ENCODE measurements at regions not wholly inside any gene's neighbourhood (a gene's known extent, or its start where the extent isn't known, plus 50 kb on each side); places are given as distances from the start of the nearest gene placed in this dataset.

DNA sequence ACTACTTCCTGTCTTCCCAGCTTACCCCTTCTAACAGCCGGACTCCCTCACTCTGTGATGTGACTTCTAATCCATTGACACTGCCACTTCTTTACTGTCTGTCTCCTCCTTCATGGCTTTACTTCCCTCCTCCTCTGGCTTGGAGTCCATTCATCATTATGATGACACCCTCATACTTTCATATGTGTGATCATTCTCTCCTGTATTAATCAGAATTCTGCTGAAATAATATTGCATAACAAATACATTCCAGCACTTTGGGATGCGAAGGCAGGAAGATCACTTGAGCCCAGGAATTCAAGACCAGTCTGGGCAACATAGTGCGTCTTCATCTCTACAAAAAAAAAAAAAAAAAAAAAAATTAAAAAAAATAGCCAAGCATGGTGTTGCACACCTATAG, 147.9 kb upstream of the BTBD3 start:
- no peak for DNase-seq

DNA sequence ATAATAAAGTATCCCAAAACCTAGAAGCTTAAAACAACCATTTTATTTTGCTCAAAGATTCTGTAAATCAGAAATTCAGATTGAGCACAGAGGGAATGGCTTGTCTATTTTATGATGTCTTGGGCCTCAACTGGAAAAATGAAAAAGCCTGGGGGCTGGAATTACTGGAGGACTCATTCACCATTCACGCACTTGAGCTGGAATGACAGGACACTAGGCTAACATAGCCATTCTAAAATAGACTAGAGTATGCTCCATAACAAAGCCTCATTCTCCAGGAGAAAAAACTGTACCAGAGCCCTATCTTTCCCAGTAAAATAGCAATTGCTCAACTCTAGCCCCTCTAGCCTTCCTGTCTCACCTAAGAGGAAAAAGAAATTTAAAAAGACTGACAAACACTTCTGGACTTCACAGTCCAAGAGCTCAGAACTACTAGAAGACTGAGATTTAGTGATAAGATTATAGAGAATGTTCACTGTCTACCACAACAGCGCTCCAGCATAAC, 145.4 kb upstream of the BTBD3 start:
- no peak for DNase-seq

DNA sequence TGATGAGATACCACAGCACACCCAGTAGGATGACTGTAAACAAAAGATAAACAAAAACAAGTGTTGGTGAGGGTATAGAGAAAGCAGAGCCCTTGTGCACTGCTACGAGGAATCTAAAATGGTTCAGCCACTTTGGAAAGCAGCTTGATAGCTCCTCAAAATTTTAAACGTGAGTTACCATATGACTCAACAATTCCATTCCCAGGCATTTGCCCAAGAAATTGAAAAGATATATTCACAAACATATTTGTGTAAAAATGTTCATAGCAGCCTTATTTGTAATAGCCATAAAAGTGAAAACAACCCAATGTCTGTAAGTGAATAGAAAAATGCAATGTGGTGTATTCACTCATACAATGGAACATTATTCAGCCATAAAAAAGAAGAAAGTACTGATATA, 141.0 kb upstream of the BTBD3 start:
- DNase-seq, result no peak

DNA sequence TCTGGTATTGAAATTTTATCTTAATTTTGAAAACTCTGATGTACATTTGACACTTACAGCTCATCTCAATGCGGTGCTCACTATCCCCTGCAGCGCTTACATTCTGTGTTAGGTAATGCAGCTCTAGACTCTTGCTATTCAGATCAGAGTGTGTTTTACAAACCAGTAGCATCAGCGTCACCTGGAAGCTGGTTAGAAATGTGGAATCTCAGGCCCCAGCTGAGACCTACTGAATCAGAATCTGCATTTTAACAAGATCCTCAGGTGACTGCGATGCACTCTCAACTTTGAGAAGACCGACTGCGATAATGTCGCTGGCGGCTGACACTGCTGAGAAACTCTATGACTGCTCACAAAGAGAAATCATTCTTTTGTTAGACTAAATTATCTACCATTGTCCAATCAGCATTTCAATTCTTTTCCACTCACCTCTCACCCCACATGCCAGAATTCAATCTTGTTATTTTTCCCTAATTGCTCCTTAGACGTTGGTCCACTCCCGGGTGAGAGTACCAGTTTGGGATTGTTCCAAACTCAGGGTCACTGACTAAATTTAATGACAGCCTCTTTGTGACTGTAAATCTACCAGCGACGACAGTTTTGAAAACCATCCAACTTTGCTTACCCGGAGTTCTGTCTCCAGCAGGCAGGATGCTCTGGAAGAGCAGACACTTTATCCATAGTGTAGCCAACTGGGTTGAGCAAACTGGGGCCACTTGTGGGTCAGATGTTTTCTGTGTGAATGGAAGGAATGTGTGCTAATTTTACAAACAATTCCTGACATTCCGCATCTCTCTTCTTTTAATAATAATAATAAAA, 140.1 kb upstream of the BTBD3 start:
- no peak for DNase-seq

DNA sequence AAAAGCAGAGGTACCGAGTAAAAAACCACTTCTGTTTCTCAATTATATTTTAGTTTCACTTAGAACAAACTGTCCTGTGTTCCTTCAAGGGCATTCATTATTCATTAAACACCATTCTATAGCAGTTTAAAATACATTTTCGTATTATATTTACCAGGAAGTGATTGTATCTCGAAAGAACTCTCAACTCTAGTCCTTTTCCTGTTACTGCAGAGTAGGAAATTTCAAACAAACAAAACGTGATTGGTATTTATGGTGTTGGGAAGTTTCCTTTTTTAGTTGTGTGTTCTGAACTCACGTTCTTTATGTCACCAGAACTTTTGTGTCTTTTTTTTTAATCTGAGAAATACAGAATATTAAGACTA, 139.5 kb upstream of the BTBD3 start:
- no peak for DNase-seq

DNA sequence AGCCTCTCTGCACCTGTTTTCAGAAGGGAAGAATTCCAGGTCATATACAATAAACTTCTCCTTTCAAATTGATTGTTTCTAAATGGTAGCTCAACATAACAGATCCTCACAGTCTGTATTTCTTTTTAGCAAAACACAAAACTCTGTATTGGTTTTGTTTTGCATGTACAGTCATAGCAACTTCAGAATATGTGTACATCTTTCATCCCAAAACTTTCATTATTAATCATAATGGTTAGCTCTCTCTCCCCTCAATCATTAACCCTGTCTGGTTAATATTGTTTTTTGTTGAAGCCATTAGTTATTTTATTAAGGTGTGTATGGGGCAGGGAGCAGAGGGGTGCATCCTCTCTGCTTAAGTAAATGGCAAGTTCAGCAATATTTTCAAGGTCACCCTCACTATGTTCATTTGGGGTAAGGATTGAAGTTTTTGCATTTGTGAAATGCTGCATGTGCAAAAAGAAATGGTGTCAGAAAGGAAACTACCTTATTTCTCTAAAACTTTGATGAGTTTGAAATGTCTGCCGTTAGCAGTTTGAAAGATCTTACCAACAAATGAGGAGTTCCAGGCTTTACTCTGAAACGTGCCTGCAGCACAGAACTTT, 136.8 kb upstream of the BTBD3 start:
- DNase-seq, result no peak

DNA sequence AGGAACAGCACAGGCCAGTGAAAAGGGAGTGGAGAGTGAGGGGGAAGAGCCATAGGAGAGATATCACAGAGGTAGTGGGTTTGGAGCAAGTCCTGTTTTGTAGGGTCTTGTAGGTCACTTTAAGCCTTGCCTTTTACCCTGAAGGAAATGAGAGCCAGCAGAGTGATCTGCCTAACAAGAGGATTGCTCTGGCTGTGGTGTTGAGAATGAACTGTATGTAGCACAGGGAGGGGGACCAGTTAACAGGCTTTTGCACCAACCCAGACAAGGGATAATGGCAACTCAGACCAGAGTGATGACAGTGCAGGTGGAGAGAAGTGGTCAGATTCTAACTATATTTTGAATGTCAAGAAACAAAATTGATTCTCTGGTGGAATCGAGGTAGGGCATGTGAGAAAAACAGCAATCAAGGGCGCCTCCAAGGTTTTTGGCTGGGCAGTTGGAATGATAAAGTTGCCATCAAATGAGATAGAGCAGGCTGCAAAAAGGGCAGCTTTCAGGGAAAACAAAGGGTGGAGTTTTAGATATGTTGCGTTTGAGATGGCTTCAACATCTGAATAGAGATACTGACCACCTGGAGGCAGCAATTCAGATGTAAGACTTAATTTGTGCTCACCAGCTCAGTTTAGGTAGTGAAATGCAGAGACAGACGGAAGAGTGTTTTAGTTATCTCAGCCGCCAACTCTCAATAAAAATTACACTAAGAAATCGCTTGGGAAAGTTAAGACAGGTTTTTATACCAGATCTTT, 134.4 kb upstream of the BTBD3 start:
- no peak for DNase-seq

DNA sequence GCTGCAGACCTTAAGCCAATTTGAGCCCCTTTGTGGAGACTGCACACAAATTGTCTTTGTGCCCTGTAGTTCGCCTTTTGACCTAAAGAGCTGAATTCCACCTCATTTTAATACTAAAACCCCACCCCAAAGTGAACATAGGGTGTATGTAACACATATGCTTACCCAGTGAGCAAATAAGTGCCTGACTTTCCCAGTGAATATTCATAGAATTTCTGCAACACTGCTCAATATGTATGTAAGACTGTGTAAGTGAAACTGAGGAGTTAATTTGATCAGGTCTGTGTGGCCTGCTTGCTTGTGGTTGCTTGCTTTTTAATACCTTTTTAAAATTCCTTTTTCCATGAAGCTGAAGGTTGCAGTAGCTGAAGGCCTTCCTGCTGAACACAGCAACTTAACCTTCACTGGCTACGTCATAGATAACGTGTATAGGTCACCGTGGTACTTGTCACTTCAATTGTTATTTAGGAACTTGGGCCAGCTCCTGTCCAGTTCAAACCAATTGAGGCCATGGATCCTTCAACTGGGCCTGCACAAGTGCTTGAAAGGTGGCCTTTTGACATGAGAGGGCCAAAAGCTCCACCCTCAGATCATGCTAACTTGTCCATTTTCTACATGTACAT, 131.7 kb upstream of the BTBD3 start:
- no peak for DNase-seq

DNA sequence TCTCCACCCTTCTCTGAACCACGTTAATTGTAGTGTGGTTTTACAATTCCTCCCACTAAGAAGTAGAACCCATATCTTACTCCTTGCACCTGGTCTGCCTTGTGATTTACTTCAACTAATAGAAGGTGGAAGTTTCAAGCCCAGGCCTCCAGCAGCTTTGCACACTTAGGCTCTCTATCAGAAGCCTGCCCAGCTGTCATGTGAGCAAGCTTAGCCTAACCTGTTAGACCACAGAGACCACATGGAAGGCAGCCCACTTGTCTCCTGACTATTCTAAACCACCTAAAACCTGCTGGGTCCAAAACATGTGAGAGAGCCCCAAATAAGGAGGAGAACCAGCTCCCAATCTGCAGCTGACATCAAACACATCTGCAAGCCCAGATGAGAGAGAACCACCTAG, 127.6 kb upstream of the BTBD3 start:
- no peak for DNase-seq

DNA sequence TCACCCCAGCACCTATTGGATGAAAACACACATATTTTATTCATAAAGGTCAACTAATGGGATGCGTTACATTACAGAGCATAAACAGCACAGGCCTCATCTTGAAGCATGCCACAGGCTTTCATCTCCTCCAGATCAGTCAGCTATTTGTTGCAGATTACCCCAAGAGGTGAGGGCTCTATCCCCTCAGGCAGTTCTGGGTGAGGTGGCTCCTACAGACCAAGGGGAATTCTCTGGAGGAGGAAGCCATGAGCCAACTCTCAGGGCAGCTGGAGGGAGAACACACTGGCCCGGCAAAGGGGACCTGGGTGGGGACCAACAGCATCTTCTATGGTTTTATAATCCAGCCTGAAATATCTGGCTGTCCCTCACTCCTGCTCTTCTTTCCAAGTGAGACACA, 126.4 kb upstream of the BTBD3 start:
- DNase-seq, result no peak

DNA sequence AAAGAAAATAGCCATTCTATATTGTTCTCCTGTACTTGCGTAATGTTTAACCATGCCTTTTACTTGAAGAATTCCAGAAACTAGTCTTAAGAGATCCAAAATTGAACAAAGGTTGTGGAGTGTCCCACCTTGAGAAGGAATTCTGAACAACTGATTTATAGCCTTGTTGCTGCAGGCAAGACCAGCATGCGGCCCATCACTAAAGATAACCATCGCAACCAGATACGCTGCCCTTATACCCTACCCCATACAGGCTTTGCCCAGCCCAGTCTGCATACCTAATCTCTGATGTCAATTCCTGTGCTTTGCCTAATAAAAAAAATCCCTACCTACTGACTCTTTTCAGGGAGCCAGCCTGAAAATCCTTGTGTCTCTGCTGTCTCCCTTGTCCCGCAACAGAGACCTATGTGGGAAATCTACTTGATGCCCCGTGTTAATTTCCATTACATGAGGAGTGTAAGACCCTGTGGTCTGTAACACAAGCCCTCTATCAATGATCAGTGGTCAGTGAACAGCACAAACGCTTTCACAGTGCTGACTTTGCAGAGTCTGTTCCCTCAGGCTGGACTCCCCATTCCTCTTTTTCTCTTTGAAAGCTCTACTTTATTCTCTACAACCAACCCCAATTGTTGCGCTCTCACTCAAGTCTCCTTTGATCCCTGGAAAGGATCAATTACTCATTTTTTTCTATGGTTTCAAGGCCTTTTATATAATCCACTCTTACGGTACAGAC, 125.7 kb upstream of the BTBD3 start:
- DNase-seq, result no peak

DNA sequence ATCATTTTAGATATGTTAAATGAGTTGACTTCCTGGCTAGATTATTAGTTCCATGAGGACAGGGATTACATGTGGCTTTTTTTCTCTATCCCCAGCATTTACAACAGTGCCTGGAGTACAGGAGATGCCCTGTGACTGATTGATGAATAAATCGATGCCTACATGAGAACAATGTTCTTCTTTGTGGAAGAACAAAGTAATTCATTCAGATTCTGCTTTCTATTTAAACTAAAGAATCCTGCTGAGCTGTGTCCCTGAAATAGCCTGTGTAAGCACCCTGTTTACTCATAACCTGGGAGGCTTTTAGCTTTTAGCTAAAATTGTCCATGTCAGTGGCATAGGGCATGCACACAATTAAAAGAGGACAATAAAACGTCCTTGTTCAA, 125.1 kb upstream of the BTBD3 start:
- DNase-seq, result no peak

DNA sequence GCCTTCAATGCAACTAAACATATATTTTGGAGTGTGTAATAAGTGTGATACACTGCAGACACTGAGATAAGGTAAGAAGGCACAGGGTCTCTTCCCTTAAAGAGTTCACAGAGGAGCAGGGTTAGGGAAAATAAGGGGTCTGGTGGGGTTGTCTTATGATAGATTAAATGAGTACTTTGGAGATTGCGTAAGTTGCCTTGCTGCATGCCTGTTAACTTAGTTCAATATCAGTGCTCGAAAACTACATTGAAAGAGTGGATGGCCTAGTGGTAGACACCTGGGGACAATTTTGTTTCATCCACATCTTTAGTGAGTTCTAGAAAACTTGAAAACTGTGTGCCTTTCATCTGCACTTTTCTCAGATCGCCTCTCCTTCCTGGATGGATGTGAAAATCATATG, 123.2 kb upstream of the BTBD3 start:
- DNase-seq, result no peak

DNA sequence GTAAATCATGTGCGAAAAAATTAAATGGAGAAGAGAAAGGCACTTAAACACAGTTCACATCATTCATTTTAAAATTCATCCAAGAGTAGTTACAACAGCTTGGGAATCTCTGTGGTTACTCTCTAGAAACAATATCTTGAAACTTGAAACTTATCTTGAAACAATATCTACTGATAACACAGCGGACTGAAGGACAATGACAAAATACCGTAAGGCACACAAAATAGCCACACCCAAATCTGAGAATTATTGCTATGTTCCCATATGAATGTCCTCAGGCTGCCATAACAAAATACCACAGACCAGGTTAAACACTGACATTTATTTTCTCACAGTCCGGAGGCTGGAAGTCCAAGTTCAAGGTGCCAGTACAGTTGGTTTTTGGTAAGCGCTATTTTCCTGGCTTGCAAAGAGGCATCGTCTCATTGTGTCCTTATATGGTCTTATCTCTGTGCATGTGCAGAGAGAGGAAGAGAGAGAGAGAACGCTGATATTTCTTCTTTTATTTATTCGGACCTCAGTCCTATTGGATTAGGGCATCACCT, 122.5 kb upstream of the BTBD3 start:
- DNase-seq, result no peak

DNA sequence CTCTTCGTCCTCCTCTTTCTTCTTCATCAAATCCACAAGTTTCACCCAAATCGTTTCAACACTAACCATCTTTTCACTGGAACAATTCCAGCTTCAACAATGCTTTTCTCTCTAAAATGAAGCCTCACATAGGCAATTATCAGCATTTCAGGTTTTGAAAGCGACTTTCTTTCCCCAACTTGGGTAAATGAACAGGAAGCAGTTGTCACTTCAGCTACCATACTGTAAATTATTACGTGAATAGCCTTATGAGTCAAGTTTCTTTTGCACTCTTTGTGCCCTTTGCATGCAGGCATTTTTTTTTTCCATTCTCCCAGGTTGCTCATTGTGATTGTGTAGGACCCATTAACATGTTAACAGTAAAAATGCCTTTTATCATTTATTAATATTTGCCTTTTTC, 121.7 kb upstream of the BTBD3 start:
- DNase-seq, result peak in 1 of 2 donors; percentile 11

DNA sequence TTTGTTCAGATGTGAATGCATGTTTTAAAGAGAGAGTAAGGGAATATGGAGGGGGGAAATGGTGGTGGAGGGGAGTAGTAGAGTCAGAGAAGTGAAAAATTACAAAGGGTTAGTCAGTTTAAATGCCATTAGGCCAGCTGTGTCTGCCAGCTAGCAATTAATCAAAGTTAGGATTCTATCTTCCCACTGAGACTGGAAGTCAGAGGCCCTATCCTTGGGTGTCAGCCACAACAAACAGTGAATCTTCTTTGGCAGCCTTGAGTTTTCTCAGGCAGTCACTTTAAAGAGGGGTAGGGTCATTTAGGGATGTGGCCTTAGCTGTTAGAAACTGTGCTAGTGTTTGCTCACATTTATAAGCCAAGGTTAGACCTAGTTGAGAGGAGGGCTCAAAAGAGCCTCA, 120.5 kb upstream of the BTBD3 start:
- DNase-seq, result no peak

DNA sequence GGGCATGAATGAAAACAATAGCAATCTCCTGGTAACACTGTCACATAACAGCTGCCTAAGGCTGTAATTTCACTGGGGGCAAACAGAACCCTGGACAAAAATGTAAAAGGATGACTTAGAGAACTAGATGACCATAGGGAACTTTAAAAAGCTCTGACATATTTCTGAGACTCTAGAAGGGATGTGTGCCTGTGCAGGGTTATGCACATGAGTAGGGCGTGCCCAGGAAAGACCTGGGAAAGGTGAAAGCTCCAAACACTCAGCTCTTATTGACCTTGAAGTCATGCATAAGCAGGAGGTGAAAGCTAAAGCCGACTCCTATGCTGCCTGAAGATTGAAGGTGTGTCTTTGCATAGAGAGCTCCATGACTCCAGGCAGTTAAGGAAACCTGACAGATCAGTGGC, 118.4 kb upstream of the BTBD3 start:
- DNase-seq, result no peak

DNA sequence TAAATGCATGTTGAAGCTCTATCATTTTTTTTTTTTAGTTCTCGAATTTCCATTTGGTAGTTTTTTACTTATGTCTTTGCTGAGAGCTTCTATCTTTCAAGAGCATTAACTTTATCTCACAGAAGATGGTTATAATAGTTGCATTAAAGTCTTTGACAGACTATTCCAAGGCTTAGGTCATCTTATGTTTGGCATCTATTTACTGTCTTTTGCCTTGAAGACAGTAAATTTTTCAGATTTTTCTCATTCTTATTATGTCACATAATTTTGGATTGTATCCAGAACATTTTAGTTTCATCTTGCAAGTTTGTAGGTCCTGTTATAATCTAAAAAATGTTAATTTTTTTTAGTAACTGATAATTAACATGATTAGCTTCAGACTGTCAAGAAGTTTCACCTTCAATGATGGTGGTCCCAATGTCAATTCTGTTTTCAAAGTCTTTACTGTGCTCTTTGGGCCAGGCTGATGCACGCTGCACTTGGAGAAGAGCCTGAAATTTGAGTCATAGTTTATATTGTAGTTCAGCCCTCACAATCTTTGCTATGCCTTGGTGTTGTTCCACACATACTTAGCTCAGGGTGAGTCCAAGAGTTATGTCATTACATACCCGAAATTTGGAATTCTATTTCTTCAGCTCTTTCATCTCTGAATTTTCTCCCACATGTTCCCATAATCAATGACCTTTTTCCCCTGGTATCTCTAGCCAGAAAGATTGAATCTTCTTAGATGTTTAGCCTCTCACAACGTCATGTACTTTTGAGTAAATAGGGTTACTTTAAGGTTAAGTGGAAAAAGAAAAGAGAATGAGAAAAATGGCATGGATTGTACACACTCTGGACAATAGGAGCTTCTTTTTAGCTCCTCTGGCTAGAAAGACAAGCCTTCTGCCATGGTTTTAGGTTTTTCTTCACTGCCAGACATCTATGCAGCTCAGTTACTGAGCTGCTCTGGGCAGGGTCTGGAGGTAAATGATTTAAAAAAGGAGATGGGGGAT, 110.3 kb upstream of the BTBD3 start:
- DNase-seq, result no peak

DNA sequence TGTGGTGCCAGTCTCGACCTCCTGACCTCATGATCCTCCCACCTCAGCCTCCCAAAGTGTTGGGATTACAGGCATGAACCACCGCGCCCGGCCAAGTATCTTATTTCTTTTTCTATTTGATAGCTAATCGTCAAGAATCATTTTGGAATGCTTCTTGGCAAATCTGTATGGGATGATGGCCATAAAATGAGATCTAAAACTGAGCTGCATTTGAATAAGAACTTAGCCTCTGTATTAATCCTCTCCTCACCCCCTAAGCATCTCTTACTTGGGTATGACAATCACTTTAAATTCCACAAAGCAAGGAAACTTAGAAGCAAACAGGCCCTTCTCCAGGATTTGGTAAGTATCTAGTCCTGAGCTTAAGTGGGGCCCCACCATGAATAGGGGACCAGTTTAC, 108.9 kb upstream of the BTBD3 start:
- DNase-seq, result no peak

DNA sequence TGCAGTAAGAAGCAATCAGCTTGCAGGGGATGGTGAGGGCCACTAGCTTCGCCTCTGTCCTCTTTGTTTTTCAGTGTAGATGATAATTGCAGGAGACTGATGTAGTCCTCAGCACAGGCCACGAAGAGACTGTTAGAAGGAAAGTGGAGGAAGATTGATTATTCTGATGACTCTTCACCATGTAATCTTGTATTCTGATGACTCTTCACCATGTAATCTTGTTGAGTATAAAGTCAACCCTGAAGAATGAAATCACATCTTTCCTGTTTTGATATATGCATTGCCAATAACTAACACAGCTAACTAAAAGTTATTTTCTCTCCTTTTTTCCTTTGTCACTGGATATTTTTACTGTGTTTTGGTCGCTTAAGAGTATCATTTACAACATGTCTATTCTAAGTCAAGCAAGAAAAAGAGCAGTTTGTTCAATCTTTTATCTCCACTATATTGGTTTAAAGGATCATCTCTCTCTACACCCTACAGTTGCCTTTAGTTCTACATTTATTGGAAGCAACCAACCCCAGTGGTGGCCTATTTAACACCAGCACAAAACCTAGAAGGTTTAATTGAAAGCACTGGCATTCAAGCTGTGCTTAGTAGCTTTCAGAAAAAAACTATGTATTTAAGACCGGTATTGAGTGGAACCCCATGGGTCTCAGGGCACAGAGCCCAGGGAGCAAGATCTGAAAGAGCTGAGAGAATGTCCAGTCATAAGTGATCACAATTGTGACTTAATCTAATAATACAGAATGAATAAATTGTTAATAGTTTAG, 107.2 kb upstream of the BTBD3 start:
- DNase-seq, result no peak
